ENCODE measurements at regions not wholly inside any gene's neighbourhood (a gene's known extent, or its start where the extent isn't known, plus 50 kb on each side); places are given as distances from the start of the nearest gene placed in this dataset.

DNA sequence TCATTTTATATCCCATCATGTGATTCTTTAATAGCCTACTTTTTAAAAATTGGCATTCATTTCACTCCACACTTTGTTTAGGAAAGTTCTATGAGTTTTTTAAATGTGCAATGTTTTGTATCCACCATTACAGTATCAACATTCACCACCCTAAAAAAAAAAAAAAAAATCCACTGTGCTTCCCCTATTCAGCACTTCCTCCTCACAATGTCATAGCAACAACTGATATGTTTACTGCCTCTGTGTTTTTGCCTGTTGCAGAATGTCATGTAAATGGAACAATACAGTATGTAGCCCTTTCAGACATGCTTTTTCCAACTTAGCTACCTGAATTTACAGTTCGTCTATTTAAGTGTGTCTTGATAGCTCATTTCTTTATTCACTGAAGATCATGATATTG lies 754.2 kb downstream of the FAM181B start:
- Histone ChIP-seq H3K4me1 (ENCODE audit: control insufficient read depth in 2 of 3, insufficient read depth in 2 of 3, low read depth in 1 of 3, low read length in 3 of 3) (no peaks in the 10 kb centered on the region), H3K36me3 (ENCODE audit: control insufficient read depth in 2 of 3, insufficient read depth in 3 of 3, low read length in 3 of 3) (no peaks in the 10 kb centered on the region), H3K9ac (ENCODE audit: low read length in 3 of 3) (no peak overlapping the region), H3K27ac (ENCODE audit: low read depth in 2 of 2, low read length in 2 of 2) (no peak overlapping the region), H3K4me3 (ENCODE audit: low read length in 3 of 3) (no peak overlapping the region), H3K27me3 (ENCODE audit: control insufficient read depth, insufficient read depth, low read length) (no peaks in the 10 kb centered on the region), H3K9me3 (ENCODE audit: control insufficient read depth in 2 of 3, insufficient read depth in 1 of 3, low read length in 3 of 3) (no peaks in the 10 kb centered on the region)
- TF ChIP-seq CTCF (IDR thresholded peaks at IDR 0.05; ENCODE audit: borderline replicate concordance, extremely low read depth, insufficient read depth) = no peak
- no peak for FAIRE-seq
- no peak for DNase-seq
- intact Hi-C loops (cut with DNase I) = no loop called here

GRCh38 chr11:81975261-81975900 lies 758.3 kb downstream of the FAM181B start:
- Histone ChIP-seq H3K4me3 (ENCODE audit: low read length in 3 of 3) (no peak overlapping the region), H3K27me3 (ENCODE audit: control insufficient read depth, insufficient read depth, low read length) (no peaks in the 10 kb centered on the region), H3K27ac (ENCODE audit: low read depth in 2 of 2, low read length in 2 of 2) (no peak overlapping the region), H3K4me1 (ENCODE audit: control insufficient read depth in 2 of 3, insufficient read depth in 2 of 3, low read depth in 1 of 3, low read length in 3 of 3) (no peaks in the 10 kb centered on the region), H3K9ac (ENCODE audit: low read length in 3 of 3) (no peak overlapping the region), H3K36me3 (ENCODE audit: control insufficient read depth in 2 of 3, insufficient read depth in 3 of 3, low read length in 3 of 3) (no peaks in the 10 kb centered on the region), H3K9me3 (ENCODE audit: control insufficient read depth in 2 of 3, insufficient read depth in 1 of 3, low read length in 3 of 3) (no peaks in the 10 kb centered on the region)
- intact Hi-C loops (cut with DNase I) = no loop called here
- DNase-seq (no peak), FAIRE-seq (no peak)
- no peak for TF ChIP-seq CTCF (IDR thresholded peaks at IDR 0.05; ENCODE audit: borderline replicate concordance, extremely low read depth, insufficient read depth)

GRCh38 chr11:81970886-81971285 lies 762.8 kb downstream of the FAM181B start:
- DNase-seq = no peak
- H3K4me1 ChIP-seq (ENCODE audit: control insufficient read depth in 2 of 3, insufficient read depth in 2 of 3, low read depth in 1 of 3, low read length in 3 of 3) = no peaks in the 10 kb centered on the region
- no peak overlapping the region for H3K4me3 ChIP-seq (ENCODE audit: low read length in 3 of 3)
- no peak for FAIRE-seq
- H3K9ac ChIP-seq (ENCODE audit: low read length in 3 of 3) = no peak overlapping the region
- no peak overlapping the region for H3K27ac ChIP-seq (ENCODE audit: low read depth in 2 of 2, low read length in 2 of 2)
- intact Hi-C loops (cut with DNase I) = no loop called here
- H3K36me3 ChIP-seq (ENCODE audit: control insufficient read depth in 2 of 3, insufficient read depth in 3 of 3, low read length in 3 of 3) = no peaks in the 10 kb centered on the region
- no peaks in the 10 kb centered on the region for H3K27me3 ChIP-seq (ENCODE audit: control insufficient read depth, insufficient read depth, low read length)
- no peaks in the 10 kb centered on the region for H3K9me3 ChIP-seq (ENCODE audit: control insufficient read depth in 2 of 3, insufficient read depth in 1 of 3, low read length in 3 of 3)
- no peak for TF ChIP-seq CTCF (IDR thresholded peaks at IDR 0.05; ENCODE audit: borderline replicate concordance, extremely low read depth, insufficient read depth)

DNA sequence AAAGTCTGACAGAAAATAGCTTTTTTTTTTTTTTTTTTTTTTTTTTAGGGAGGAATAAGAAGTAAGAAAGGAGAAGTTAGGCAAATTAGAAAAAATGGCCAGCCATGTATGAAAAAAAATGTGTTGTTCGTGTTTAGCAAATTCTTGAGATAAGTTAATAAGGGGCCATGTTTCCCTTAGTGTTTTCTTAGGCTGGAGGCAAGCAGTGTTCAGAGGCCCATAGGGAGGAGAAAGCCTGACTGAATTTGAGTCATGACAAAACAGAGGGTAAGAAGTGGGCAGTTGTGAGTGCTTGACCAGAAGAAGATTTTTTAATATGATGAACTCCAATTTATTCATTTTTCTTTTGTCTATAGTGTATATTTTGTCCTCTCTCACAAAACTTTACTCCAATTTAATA lies 766.4 kb downstream of the FAM181B start:
- H3K27ac ChIP-seq (ENCODE audit: low read depth in 2 of 2, low read length in 2 of 2) = no peak overlapping the region
- no peak for FAIRE-seq
- no peaks in the 10 kb centered on the region for H3K9me3 ChIP-seq (ENCODE audit: control insufficient read depth in 2 of 3, insufficient read depth in 1 of 3, low read length in 3 of 3)
- DNase-seq = no peak
- intact Hi-C loops (cut with DNase I) = no loop called here
- H3K4me1 ChIP-seq (ENCODE audit: control insufficient read depth in 2 of 3, insufficient read depth in 2 of 3, low read depth in 1 of 3, low read length in 3 of 3) = no peaks in the 10 kb centered on the region
- no peak overlapping the region for H3K9ac ChIP-seq (ENCODE audit: low read length in 3 of 3)
- no peak for TF ChIP-seq CTCF (IDR thresholded peaks at IDR 0.05; ENCODE audit: borderline replicate concordance, extremely low read depth, insufficient read depth)
- H3K4me3 ChIP-seq (ENCODE audit: low read length in 3 of 3) = no peak overlapping the region
- no peaks in the 10 kb centered on the region for H3K27me3 ChIP-seq (ENCODE audit: control insufficient read depth, insufficient read depth, low read length)
- H3K36me3 ChIP-seq (ENCODE audit: control insufficient read depth in 2 of 3, insufficient read depth in 3 of 3, low read length in 3 of 3) = no peaks in the 10 kb centered on the region
